ENCODE measurements at regions not wholly inside any gene's neighbourhood (a gene's known extent, or its start where the extent isn't known, plus 50 kb on each side); places are given as distances from the start of the nearest gene placed in this dataset.

GRCh38 chr9:2928411-2928810 is 84.5 kb upstream of the PUM3 start:
- H4K91ac ChIP-seq (replicated peaks; ENCODE audit: insufficient read length, low read length), result peak overlapping the region; percentile 17
- no peak overlapping the region for H3K4me2 ChIP-seq (ENCODE audit: insufficient read depth in 1 of 2, low read depth in 2 of 2, low read length in 2 of 2)
- no peak overlapping the region for H4K5ac ChIP-seq (ENCODE audit: insufficient read length, low read depth, low read length)
- H3K18ac ChIP-seq (ENCODE audit: extremely low read depth, low read length), result no peak overlapping the region
- no peak overlapping the region for H2BK15ac ChIP-seq (ENCODE audit: low read length)
- no peak overlapping the region for H3K4me3 ChIP-seq (ENCODE audit: extremely low read depth in 1 of 4, insufficient read depth in 2 of 4, low read depth in 3 of 4, low read length in 4 of 4)
- no peaks in the 10 kb centered on the region for H3K79me1 ChIP-seq (ENCODE audit: low read depth, low read length)
- H3K9ac ChIP-seq (replicated peaks in 1 of 4; ENCODE audit: extremely low read depth in 1 of 4, low read depth in 3 of 4, low read length in 3 of 4), result no peak overlapping the region
- no peak overlapping the region for H3K23ac ChIP-seq (ENCODE audit: insufficient read length)
- DNase-seq (ENCODE audit: low read depth in 1 of 2, low spot score in 2 of 2) (no peak), FAIRE-seq (no peak)
- no peak overlapping the region for H2BK20ac ChIP-seq (ENCODE audit: low read length)
- H3K56ac ChIP-seq (replicated peaks; ENCODE audit: insufficient read length, low read depth, low read length), result no peak overlapping the region
- no peak overlapping the region for H2BK12ac ChIP-seq (ENCODE audit: low read depth, low read length)
- H2BK5ac ChIP-seq (ENCODE audit: low read depth, low read length), result no peak overlapping the region
- H2AK5ac ChIP-seq (ENCODE audit: low read depth, low read length), result no peak overlapping the region
- H3K27ac ChIP-seq (ENCODE audit: low read depth, low read length), result no peak overlapping the region
- no peak overlapping the region for H3K14ac ChIP-seq (ENCODE audit: insufficient read length)
- no peaks in the 10 kb centered on the region for H3K27me3 ChIP-seq (replicated peaks in 1 of 4; ENCODE audit: control insufficient read depth in 3 of 4, extremely low read depth in 1 of 4, insufficient read depth in 3 of 4, low read length in 3 of 4)
- H3K79me2 ChIP-seq (ENCODE audit: control insufficient read depth in 1 of 2, insufficient read depth in 2 of 2, low read length in 2 of 2), result no peaks in the 10 kb centered on the region
- no peaks in the 10 kb centered on the region for H3K9me3 ChIP-seq (ENCODE audit: insufficient read depth in 2 of 2, low read depth in 1 of 2, low read length in 1 of 2)
- H4K8ac ChIP-seq (ENCODE audit: extremely low read depth, insufficient read depth, low read length), result no peak overlapping the region
- POLR2A ChIA-PET (ENCODE audit: partially characterized antibody), result no interaction called here
- no peak overlapping the region for H3K4ac ChIP-seq (replicated peaks; ENCODE audit: insufficient read length, low read depth, low read length)
- H2BK120ac ChIP-seq (replicated peaks; ENCODE audit: low read depth, low read length), result no peak overlapping the region
- CTCF ChIA-PET (ENCODE audit: partially characterized antibody), result interaction anchor here (0.6 to 1.2 kb wide), 4 partner anchors 11 to 254 kb away, joined by 3 to 4 read pairs (median 4); no protein-coding TSS in a partner anchor
- no peaks in the 10 kb centered on the region for H3K36me3 ChIP-seq (ENCODE audit: control insufficient read depth in 2 of 4, insufficient read depth in 4 of 4, low read length in 3 of 4)
- H4K20me1 ChIP-seq (replicated peaks in 1 of 2; ENCODE audit: control insufficient read depth in 1 of 2, insufficient read depth in 2 of 2, low read length in 2 of 2), result no peaks in the 10 kb centered on the region
- H3K23me2 ChIP-seq (ENCODE audit: low read depth, low read length), result no peaks in the 10 kb centered on the region
- WGBS, 2 experiments (ENCODE audit: extremely low coverage in 1 of 2, insufficient coverage in 1 of 2, insufficient read length in 1 of 2, insufficient replicate concordance in 2 of 2, low coverage in 1 of 2, low lambda C conversion rate in 2 of 2, missing lambda C conversion rate in 1 of 2), result 87% methylated on average over 3 of the region's 3 CpGs; no CpG with 5 or more reads in 1 of the 2 experiments
- H3K4me1 ChIP-seq (replicated peaks in 1 of 4; ENCODE audit: control insufficient read depth in 3 of 4, insufficient read depth in 4 of 4, low read length in 3 of 4), result peaks cover 0 to 7% (median 2%) of the 10 kb centered on the region in 4 experiments; a peak in 3 of 7 replicates
- 0 out of 2 replicates have a peak overlapping the region, but pooled peaks have one; percentile 79 for H2AFZ ChIP-seq (ENCODE audit: low read length)
- TF ChIP-seq GTF2F1 (IDR thresholded peaks at IDR 0.05; ENCODE audit: borderline replicate concordance, low read depth, low read length) (no peak), MAX (IDR thresholded peaks at IDR 0.05) (no peak), POLR2A (IDR thresholded peaks at IDR 0.05; ENCODE audit: control extremely low read depth in 1 of 2, low read depth in 2 of 2, low read length in 2 of 2) (no peak), RBBP5 (IDR thresholded peaks at IDR 0.05; ENCODE audit: borderline replicate concordance, low read depth, low read length) (no peak), YY1 (IDR thresholded peaks at IDR 0.05; ENCODE audit: low read depth, low read length) (no peak), SIN3A (conservative IDR thresholded peaks at IDR 0.05 in 1 of 2, IDR thresholded peaks at IDR 0.05 in 1 of 2; ENCODE audit: low read depth in 1 of 2, low read length in 2 of 2) (no peak), TAF1 (IDR thresholded peaks at IDR 0.05; ENCODE audit: low read depth, low read length) (no peak), SP2 (IDR thresholded peaks at IDR 0.05; ENCODE audit: low read length) (no peak), KDM1A (IDR thresholded peaks at IDR 0.05; ENCODE audit: borderline replicate concordance, low read length) (no peak), PHF8 (conservative IDR thresholded peaks at IDR 0.05; ENCODE audit: low read depth, low read length) (no peak), NANOG (IDR thresholded peaks at IDR 0.05; ENCODE audit: insufficient read depth, low read depth, low read length, poor library complexity, severe bottlenecking) (no peak), MAFK (IDR thresholded peaks at IDR 0.05; ENCODE audit: low read depth, low read length) (no peak), CBX8 (IDR thresholded peaks at IDR 0.05; ENCODE audit: borderline replicate concordance, low read depth, low read length) (no peak), BCL11A (IDR thresholded peaks at IDR 0.05; ENCODE audit: low read depth in 2 of 2, low read length in 2 of 2) (no peak), SP4 (IDR thresholded peaks at IDR 0.05; ENCODE audit: low read length) (no peak), SRF (IDR thresholded peaks at IDR 0.05; ENCODE audit: low read depth, low read length) (no peak)
